GM10266 (cell line): ENCODE measurements at regions not wholly inside any gene's neighbourhood (a gene's known extent, or its start where the extent isn't known, plus 50 kb on each side); places are given as distances from the start of the nearest gene placed in this dataset.

Experiments
- DNase-seq: peaks from one replicate; pipeline ENCODE4 v3.0.0; 2012; ENCODE audit errors: extremely low spot score
- CTCF ChIP-seq: IDR thresholded peaks from 2 replicates; pipeline ENCODE4 v1.5.1; 2012; ENCODE audit warnings: mild to moderate bottlenecking, low read depth; ENCODE audit not compliant: control insufficient read depth, insufficient read depth; ENCODE audit errors: missing control alignments

GRCh38 chr11:71138737-71139425 lies 113.5 kb downstream of the SHANK2 start:
- no peak for DNase-seq
- no peak for TF ChIP-seq CTCF

- DNase-seq: no peak
- TF ChIP-seq CTCF: no peak
Observed at GRCh38 chr11:71137376-71137775, 115.0 kb downstream of the SHANK2 start.

DNA sequence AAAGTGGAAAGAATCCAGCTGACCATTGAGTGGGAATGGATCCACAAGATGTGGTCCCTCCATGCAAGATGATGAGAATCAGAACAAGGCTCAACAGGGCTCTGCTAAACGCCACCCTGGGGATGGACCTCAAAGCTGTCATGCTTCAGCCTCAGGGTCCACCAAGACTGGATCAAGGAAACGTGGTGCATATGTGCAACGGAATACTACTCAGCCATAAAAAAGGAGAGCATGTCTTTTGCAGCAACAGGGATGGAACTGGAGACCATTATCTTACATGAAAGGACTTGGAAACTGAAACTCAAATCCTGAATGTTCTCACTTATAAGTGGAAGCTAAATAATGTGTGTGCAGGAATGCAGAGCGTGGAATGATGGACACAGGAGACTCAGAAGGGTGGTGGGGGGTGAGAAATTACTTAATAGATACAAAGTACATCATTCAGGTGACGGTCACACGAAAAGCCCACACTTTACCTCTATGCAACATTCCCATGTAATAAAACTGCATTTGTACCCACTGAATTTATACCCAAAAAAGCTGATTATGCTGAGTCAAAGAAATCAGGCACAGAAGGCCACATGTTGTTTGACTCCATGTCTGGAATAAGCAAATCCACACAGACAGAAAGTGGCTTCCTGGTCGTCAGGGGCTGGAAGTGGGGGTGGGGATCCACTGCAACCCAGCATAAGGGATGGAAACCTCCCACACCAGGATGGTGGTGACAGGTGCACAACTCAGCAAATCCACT lies 116.1 kb downstream of the SHANK2 start:
- DNase-seq: no peak
- TF ChIP-seq CTCF: no peak

GRCh38 chr11:71135112-71135511 lies 117.3 kb downstream of the SHANK2 start:
- TF ChIP-seq CTCF: no peak
- DNase-seq: no peak

GRCh38 chr11:71133946-71134345 lies 118.4 kb downstream of the SHANK2 start:
- DNase-seq: no peak
- TF ChIP-seq CTCF: no peak

- TF ChIP-seq CTCF: no peak
- no peak for DNase-seq
Observed at GRCh38 chr11:71131861-71132260, 120.5 kb downstream of the SHANK2 start.

DNA sequence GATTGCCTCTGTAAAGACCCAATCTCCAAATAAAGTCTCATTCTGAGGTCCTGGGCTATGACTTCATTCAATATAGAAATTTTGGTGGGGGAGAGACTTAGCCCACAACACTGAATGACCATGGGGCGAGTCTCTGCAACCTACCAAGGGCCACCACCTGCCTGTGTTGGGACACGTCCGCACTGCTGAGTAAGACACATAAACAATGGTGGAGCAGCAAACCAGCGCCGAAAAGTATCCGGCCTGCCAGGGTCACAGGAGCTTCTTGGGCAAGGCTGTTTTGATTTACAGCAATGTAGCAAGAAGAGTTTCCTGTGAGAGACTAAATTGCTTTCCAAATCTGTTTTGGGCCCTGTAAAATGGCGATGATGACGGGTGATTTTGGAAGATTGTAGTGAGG lies 122.3 kb downstream of the SHANK2 start:
- TF ChIP-seq CTCF: no peak
- no peak for DNase-seq
